Stomach (tissue), 8 donors: ENCODE measurements at regions not wholly inside any gene's neighbourhood (a gene's known extent, or its start where the extent isn't known, plus 50 kb on each side); places are given as distances from the start of the nearest gene placed in this dataset.

ENCODE experiments used
- DNase-seq, 2 donors: peaks; one replicate each; pipeline versions ENCODE4 v3.0.0 to v3.0.0-alpha.2; 2013 to 2019
- H3K27ac ChIP-seq, 5 donors: fragments of 200-600 bp in 4 of 5; sonication (generic) in 4 of 5; one replicate each; pipeline ENCODE4 v1.5.1; 2013 to 2019; ENCODE audit warnings: mild to moderate bottlenecking in 1 of 5, moderate library complexity in 1 of 5
- H3K27me3 ChIP-seq, 3 donors: fragments of 200-600 bp; sonication (generic); one replicate each; pipeline ENCODE4 v1.5.1; 2017 to 2019; ENCODE audit warnings: mixed run types in 1 of 3
- H3K36me3 ChIP-seq, 4 donors: fragments of 200-600 bp; sonication (generic); 1 replicate in 3 of 4; 2 replicates in 1 of 4; pipeline ENCODE4 v1.5.1; 2016 to 2019
- H3K4me1 ChIP-seq, 4 donors: fragments of 200-600 bp; sonication (generic); one replicate each; pipeline ENCODE4 v1.5.1; 2016 to 2019
- H3K4me3 ChIP-seq, 4 donors: fragments of 200-600 bp; sonication (generic) in 3 of 4; one replicate each; pipeline ENCODE4 v1.5.1; 2016 to 2019; ENCODE audit warnings: mild to moderate bottlenecking in 1 of 4
- H3K9me3 ChIP-seq, 4 donors: fragments of 200-600 bp; sonication (generic); one replicate each; pipeline ENCODE4 v1.5.1; 2016 to 2019
- EP300 ChIP-seq: sonication (generic); formaldehyde crosslinking; IDR thresholded peaks from one replicate; pipeline ENCODE4 v1.6.1; 2017; ENCODE audit warnings: antibody characterized with exemption
- POLR2A ChIP-seq, 4 donors: fragments of 450-650 bp; IDR thresholded peaks; one replicate each; pipeline ENCODE4 v1.6.1; 2016; ENCODE audit warnings: antibody characterized with exemption in 4 of 4, control low read depth in 2 of 4, mild to moderate bottlenecking in 1 of 4, moderate library complexity in 1 of 4
- POLR2AphosphoS5 ChIP-seq, 3 donors: sonication (generic); formaldehyde crosslinking; IDR thresholded peaks; one replicate each; pipeline ENCODE4 v1.6.1; 2016; ENCODE audit warnings: antibody characterized with exemption in 3 of 3
- WGBS, 5 donors: extraction: QIAGEN DNeasy Blood & Tissue Kit in 3 of 5; methylation state at CpG; one replicate each; pipeline versions ENCODE4 v1.1.5 to v1.1.7; 2013 to 2018; 5-methylcytosine and 5-hydroxymethylcytosine counted together
- intact Hi-C: fragments of 100-400 bp; cut with DNase I; formaldehyde crosslinking; loops from one replicate; pipeline ENCODE4 v1.15.1; 2023; ENCODE audit warnings: low total_unique reads
- TF ChIP-seq, protein P1 (sequence below), 7 experiments: fragments of 450-650 bp in 4 of 7; fragments of 200-600 bp in 3 of 7; sonication (generic) in 3 of 7; IDR thresholded peaks; one replicate each; pipeline ENCODE4 v1.5.1; 2016 to 2019; ENCODE audit warnings: antibody characterized with exemption in 7 of 7, control low read depth in 2 of 7, mild to moderate bottlenecking in 1 of 7
- donor health status: healthy with polysubstance abuse.
- donor health status: Bipolar disorder and iron deficiency.
- donor health status: healthy.

DNA sequence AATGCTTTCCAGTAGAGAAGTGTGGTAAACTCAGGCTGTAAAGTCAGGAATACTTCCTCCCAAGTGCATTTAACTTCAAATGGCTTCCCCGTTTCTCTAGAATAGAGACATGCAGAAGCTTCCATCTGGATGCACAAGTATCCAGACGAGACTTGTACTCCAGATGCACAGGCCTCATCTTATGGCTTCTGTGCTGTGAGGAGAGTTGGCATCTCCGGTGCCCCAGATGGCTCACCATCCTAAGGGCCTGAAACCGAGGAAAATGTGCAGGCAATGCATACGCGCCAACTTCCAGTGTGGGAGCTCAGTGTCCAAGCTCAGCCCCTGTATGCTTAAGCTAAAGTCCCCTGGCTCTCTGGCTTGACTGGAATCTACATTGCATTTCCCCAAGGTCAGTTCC is 184.0 kb upstream of the TBL1X start:
- H3K27ac ChIP-seq: no peak overlapping the region
- TF ChIP-seq EP300 (no peak), POLR2A (IDR thresholded peaks at IDR 0.05) (no peak), POLR2AphosphoS5 (IDR thresholded peaks at IDR 0.05) (no peak)
- TF ChIP-seq, protein P1, sequence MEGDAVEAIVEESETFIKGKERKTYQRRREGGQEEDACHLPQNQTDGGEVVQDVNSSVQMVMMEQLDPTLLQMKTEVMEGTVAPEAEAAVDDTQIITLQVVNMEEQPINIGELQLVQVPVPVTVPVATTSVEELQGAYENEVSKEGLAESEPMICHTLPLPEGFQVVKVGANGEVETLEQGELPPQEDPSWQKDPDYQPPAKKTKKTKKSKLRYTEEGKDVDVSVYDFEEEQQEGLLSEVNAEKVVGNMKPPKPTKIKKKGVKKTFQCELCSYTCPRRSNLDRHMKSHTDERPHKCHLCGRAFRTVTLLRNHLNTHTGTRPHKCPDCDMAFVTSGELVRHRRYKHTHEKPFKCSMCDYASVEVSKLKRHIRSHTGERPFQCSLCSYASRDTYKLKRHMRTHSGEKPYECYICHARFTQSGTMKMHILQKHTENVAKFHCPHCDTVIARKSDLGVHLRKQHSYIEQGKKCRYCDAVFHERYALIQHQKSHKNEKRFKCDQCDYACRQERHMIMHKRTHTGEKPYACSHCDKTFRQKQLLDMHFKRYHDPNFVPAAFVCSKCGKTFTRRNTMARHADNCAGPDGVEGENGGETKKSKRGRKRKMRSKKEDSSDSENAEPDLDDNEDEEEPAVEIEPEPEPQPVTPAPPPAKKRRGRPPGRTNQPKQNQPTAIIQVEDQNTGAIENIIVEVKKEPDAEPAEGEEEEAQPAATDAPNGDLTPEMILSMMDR (IDR thresholded peaks at IDR 0.05): no peak
- WGBS, 5 donors: 87 to 93% (median 89%) methylated on average over 6 of the region's 6 CpGs
- no peaks in the 10 kb centered on the region for H3K36me3 ChIP-seq
- intact Hi-C loops: no loop called here
- H3K4me1 ChIP-seq: no peaks in the 10 kb centered on the region
- H3K27me3 ChIP-seq: no peaks in the 10 kb centered on the region
- DNase-seq: no peak
- no peaks in the 10 kb centered on the region for H3K9me3 ChIP-seq
- H3K4me3 ChIP-seq: no peak overlapping the region

DNA sequence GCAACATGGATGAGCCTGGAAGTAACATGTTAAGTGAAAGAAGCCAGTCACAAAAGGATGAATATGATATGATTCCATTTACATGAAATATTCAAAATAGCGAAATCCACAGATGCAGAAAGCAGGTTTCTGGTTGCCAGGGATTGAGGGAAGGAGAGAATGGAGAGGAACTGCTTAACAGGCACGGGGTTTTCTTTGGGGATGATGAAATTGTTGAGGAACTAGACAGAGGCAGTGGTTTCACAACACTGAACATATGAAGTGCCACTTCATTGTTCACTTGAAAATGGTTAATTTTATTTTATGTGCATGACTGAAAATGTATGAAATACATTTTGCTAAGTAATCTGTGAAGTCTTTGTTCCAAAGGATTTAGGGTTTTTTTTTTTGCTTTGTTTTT is 182.5 kb upstream of the TBL1X start:
- TF ChIP-seq POLR2AphosphoS5 (IDR thresholded peaks at IDR 0.05): no peak
- TF ChIP-seq, protein P1 (IDR thresholded peaks at IDR 0.05): no peak
- no peak for TF ChIP-seq EP300
- TF ChIP-seq POLR2A (IDR thresholded peaks at IDR 0.05): no peak
- intact Hi-C loops: no loop called here
- no peaks in the 10 kb centered on the region for H3K9me3 ChIP-seq
- 60 to 87% (median 74%) methylated on average over 2 of the region's 2 CpGs for WGBS, 5 donors
- no peak overlapping the region for H3K27ac ChIP-seq
- H3K4me1 ChIP-seq: no peaks in the 10 kb centered on the region
- H3K36me3 ChIP-seq: no peaks in the 10 kb centered on the region
- DNase-seq: no peak
- H3K4me3 ChIP-seq: no peak overlapping the region
- H3K27me3 ChIP-seq: no peaks in the 10 kb centered on the region

DNA sequence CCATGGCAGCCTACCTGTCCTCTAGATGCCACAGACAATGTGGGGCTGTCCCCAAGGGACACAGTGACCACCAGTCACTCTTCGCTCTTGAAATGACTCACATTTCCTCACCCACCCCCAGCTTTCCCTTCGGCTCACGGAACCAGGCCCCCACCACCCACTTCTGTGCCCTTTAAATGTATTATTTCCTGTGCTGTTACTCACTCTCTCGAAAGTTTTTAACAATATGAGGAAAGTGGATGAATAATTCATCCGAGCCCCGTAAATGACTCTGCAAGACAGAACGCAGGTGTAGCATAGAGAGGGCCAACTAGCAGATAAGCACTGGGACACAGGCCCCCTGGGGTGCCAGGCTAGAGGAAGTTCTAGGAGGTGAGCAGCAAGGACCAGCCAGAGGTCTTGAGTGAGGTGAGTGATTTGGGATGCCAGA is 179.5 kb upstream of the TBL1X start:
- H3K4me3 ChIP-seq: no peak overlapping the region
- H3K9me3 ChIP-seq: no peaks in the 10 kb centered on the region
- no peaks in the 10 kb centered on the region for H3K4me1 ChIP-seq
- 62 to 77% (median 67%) methylated on average over 7 of the region's 7 CpGs for WGBS, 5 donors
- TF ChIP-seq EP300 (no peak), POLR2AphosphoS5 (IDR thresholded peaks at IDR 0.05) (no peak), POLR2A (IDR thresholded peaks at IDR 0.05) (no peak)
- TF ChIP-seq, protein P1 (IDR thresholded peaks at IDR 0.05): no peak
- H3K36me3 ChIP-seq: no peaks in the 10 kb centered on the region
- no peak overlapping the region for H3K27ac ChIP-seq
- intact Hi-C loops: no loop called here
- no peak for DNase-seq
- H3K27me3 ChIP-seq: no peaks in the 10 kb centered on the region

DNA sequence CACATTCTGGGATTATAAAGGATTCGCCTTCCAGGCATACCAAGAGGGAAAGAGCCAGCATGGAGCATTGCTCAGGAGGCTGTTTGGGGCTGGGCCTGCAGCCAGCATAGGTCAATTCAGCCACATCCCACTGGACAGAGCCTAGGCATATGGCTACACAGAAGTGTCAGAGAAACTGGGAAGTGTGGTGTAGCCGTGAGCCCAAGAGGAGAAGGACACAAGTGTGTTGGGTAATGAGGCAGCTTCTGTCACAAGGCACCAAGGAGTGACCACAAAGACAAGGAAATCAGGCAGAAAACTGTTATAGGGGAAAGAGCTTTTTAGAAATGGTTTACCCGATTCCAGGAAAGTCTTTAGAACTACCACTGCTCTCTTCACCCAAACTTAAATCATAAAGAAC is 178.6 kb upstream of the TBL1X start:
- H3K36me3 ChIP-seq: no peaks in the 10 kb centered on the region
- intact Hi-C loops: no loop called here
- no peak overlapping the region for H3K4me3 ChIP-seq
- H3K9me3 ChIP-seq: no peaks in the 10 kb centered on the region
- H3K27ac ChIP-seq: no peak overlapping the region
- WGBS, 5 donors: 68 to 83% (median 77%) methylated on average over 3 of the region's 3 CpGs
- TF ChIP-seq POLR2AphosphoS5 (IDR thresholded peaks at IDR 0.05): no peak
- TF ChIP-seq, protein P1 (IDR thresholded peaks at IDR 0.05): no peak
- TF ChIP-seq EP300: no peak
- no peaks in the 10 kb centered on the region for H3K27me3 ChIP-seq
- no peaks in the 10 kb centered on the region for H3K4me1 ChIP-seq
- no peak for DNase-seq
